ENCODE measurements at regions not wholly inside any gene's neighbourhood (a gene's known extent, or its start where the extent isn't known, plus 50 kb on each side); places are given as distances from the start of the nearest gene placed in this dataset.

DNA sequence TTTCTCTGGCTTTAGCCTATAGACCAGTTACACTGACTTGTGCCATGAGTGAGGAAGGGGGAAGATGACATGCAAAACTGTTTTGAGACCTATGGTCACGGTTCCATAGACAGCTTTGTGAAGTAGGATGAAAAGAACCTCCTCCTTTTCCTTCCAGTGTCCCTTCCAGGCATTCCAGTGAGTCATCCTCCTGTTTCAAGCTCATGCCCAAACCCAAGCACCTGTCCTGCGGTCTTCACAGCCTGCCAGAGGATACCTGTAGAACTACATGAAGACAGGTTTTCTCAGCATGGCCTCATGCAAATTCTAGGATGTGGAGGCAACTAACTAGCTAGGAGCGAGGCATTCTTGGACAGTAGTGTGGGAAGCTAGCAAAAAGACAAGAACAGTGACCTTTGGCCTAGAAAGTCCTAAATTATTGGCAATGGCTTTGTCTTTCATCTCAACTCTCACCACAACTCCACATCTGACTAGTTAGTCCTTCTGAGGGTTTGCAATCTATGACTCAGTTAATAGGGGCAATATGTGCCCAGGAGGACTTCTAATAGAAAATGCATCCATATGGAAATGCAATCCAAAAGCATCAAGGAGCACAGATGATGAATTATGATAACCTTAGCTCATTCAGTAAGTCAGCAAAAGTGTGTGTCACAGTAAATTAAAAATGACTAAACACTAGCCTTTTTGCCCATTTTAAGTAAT lies 154.7 kb downstream of the RBM43 start:
- POLR2A ChIA-PET: no interaction called here
- CTCF ChIA-PET: interaction anchor here (0.7 kb wide), 1 partner anchor 579 kb away, joined by 3 read pairs; no protein-coding TSS in a partner anchor
- Histone ChIP-seq H3K36me3 (ENCODE audit: control insufficient read depth in 2 of 2, insufficient read depth in 1 of 2, low read length in 2 of 2) (no peaks in the 10 kb centered on the region), H3K27ac (ENCODE audit: extremely low read depth, low read depth, low read length) (no peak overlapping the region), H3K4me1 (ENCODE audit: control insufficient read depth, insufficient read depth, low read length) (no peaks in the 10 kb centered on the region), H3K9me3 (ENCODE audit: control insufficient read depth, insufficient read depth, low read depth, low read length) (no peaks in the 10 kb centered on the region), H3K4me3 (ENCODE audit: low read depth, low read length) (no peak overlapping the region)
- TF ChIP-seq ZNF791 (tag by site-specific recombination; IDR thresholded peaks at IDR 0.05) (no peak), ZNF677 (tag by site-specific recombination; IDR thresholded peaks at IDR 0.05) (no peak), ZNF558 (tag by site-specific recombination; IDR thresholded peaks at IDR 0.05) (no peak), ZBTB48 (tag by site-specific recombination; IDR thresholded peaks at IDR 0.05) (no peak), ZNF155 (tag by site-specific recombination; IDR thresholded peaks at IDR 0.05) (no peak), SCRT1 (tag by site-specific recombination; IDR thresholded peaks at IDR 0.05; ENCODE audit: borderline replicate concordance) (no peak), ZNF830 (tag by site-specific recombination; IDR thresholded peaks at IDR 0.05; ENCODE audit: low read depth) (no peak), ZNF184 (tag by site-specific recombination; IDR thresholded peaks at IDR 0.05) (no peak), ZNF274 (IDR thresholded peaks at IDR 0.05; ENCODE audit: low read length) (no peak), ZNF274 (tag by site-specific recombination; IDR thresholded peaks at IDR 0.05; ENCODE audit: borderline replicate concordance) (no peak), ZNF645 (tag by site-specific recombination; IDR thresholded peaks at IDR 0.05) (no peak), ZNF670 (tag by site-specific recombination; IDR thresholded peaks at IDR 0.05; ENCODE audit: low read depth) (no peak), ZNF501 (tag by site-specific recombination; IDR thresholded peaks at IDR 0.05) (no peak)
- TF ChIP-seq, protein P1, sequence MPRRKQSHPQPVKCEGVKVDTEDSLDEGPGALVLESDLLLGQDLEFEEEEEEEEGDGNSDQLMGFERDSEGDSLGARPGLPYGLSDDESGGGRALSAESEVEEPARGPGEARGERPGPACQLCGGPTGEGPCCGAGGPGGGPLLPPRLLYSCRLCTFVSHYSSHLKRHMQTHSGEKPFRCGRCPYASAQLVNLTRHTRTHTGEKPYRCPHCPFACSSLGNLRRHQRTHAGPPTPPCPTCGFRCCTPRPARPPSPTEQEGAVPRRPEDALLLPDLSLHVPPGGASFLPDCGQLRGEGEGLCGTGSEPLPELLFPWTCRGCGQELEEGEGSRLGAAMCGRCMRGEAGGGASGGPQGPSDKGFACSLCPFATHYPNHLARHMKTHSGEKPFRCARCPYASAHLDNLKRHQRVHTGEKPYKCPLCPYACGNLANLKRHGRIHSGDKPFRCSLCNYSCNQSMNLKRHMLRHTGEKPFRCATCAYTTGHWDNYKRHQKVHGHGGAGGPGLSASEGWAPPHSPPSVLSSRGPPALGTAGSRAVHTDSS (tag by site-specific recombination; IDR thresholded peaks at IDR 0.05): no peak

DNA sequence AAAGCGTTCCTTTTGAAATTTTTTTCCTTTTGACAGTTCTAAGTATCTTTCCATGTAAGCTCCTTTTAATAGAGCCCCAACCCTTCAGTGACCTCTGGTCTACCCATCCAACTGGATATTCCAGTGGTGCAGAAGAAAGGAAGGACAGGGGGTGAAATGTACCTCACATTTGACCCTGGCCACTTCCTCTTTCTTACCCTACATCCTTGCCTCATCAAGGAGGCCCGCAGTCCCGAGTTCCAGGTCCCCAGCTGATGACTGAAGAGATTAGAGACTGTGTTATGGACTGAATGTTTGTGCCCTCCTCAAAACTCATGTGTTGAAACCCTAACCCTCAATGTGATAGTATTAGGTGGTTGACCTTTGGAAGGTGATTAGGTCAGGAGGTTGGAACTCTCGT lies 158.1 kb downstream of the RBM43 start:
- H3K27ac ChIP-seq (ENCODE audit: extremely low read depth, low read depth, low read length): no peak overlapping the region

DNA sequence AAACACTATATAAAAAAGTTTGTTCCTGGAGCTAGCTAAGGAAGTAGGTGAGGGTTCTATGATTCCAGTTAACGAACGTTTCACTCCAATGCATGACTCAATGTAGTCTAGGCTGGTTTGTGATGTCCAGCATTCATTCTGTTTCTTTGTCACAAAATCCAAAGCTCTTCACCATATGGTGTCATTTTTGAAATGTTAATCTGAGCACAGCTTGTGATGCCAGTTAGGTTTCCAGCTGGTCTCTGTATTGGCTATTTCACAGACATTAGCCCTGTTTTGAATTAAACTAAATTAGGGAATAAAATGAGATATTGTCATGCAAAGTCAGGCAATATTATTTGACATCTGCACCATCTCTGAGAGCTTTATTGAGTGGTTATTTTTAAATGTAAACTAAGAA lies 159.4 kb downstream of the RBM43 start:
- no peaks in the 10 kb centered on the region for H3K9me3 ChIP-seq (ENCODE audit: control insufficient read depth, insufficient read depth, low read depth, low read length)
- ChIA-PET POLR2A (no interaction called here), CTCF (interaction anchor here (0.6 kb wide), 1 partner anchor 17 kb away, joined by 3 read pairs; no protein-coding TSS in a partner anchor)
- H3K27ac ChIP-seq (ENCODE audit: extremely low read depth, low read depth, low read length): no peak overlapping the region
- H3K4me3 ChIP-seq (ENCODE audit: low read depth, low read length): no peak overlapping the region
- no peaks in the 10 kb centered on the region for H3K36me3 ChIP-seq (ENCODE audit: control insufficient read depth in 2 of 2, insufficient read depth in 1 of 2, low read length in 2 of 2)
- no peaks in the 10 kb centered on the region for H3K4me1 ChIP-seq (ENCODE audit: control insufficient read depth, insufficient read depth, low read length)
- TF ChIP-seq OSR2 (tag by site-specific recombination; IDR thresholded peaks at IDR 0.05) (no peak), ZBTB48 (tag by site-specific recombination; IDR thresholded peaks at IDR 0.05) (no peak), ZNF266 (tag by site-specific recombination; IDR thresholded peaks at IDR 0.05; ENCODE audit: low read depth) (no peak), YY2 (tag by site-specific recombination; IDR thresholded peaks at IDR 0.05) (no peak), WT1 (tag by site-specific recombination; IDR thresholded peaks at IDR 0.05) (no peak), MYNN (tag by site-specific recombination; IDR thresholded peaks at IDR 0.05; ENCODE audit: borderline replicate concordance) (no peak), ZBTB7A (tag by site-specific recombination; IDR thresholded peaks at IDR 0.05; ENCODE audit: low read depth) (no peak), GLIS1 (tag by site-specific recombination; IDR thresholded peaks at IDR 0.05) (no peak), ZNF837 (tag by site-specific recombination; IDR thresholded peaks at IDR 0.05) (no peak), ZNF701 (tag by site-specific recombination; IDR thresholded peaks at IDR 0.05) (no peak), TRIM28 (IDR thresholded peaks at IDR 0.05; ENCODE audit: borderline replicate concordance, low read length) (no peak)

More for the DNA sequence above, 158.1 kb downstream of the RBM43 start:
- ChIA-PET CTCF (interaction anchor here (0.7 kb wide), 1 partner anchor 596 kb away, joined by 3 read pairs; no protein-coding TSS in a partner anchor), POLR2A (interaction anchor here (0.8 kb wide), 1 partner anchor 45 kb away, joined by 3 read pairs; no protein-coding TSS in a partner anchor)
- Histone ChIP-seq H3K36me3 (ENCODE audit: control insufficient read depth in 2 of 2, insufficient read depth in 1 of 2, low read length in 2 of 2) (no peaks in the 10 kb centered on the region), H3K4me1 (ENCODE audit: control insufficient read depth, insufficient read depth, low read length) (no peaks in the 10 kb centered on the region), H3K4me3 (ENCODE audit: low read depth, low read length) (no peak overlapping the region), H3K9me3 (ENCODE audit: control insufficient read depth, insufficient read depth, low read depth, low read length) (no peaks in the 10 kb centered on the region)
- TF ChIP-seq ZBTB17 (tag by site-specific recombination; IDR thresholded peaks at IDR 0.05): no peak
- TF ChIP-seq, protein P2, sequence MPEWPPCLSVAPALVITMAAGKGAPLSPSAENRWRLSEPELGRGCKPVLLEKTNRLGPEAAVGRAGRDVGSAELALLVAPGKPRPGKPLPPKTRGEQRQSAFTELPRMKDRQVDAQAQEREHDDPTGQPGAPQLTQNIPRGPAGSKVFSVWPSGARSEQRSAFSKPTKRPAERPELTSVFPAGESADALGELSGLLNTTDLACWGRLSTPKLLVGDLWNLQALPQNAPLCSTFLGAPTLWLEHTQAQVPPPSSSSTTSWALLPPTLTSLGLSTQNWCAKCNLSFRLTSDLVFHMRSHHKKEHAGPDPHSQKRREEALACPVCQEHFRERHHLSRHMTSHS (tag by site-specific recombination; IDR thresholded peaks at IDR 0.05): no peak
- TF ChIP-seq ZNF843 (tag by site-specific recombination; IDR thresholded peaks at IDR 0.05): no peak
- TF ChIP-seq ZNF354C (tag by site-specific recombination; IDR thresholded peaks at IDR 0.05; ENCODE audit: borderline replicate concordance, low read depth): no peak
- no peak for TF ChIP-seq ZNF629 (tag by site-specific recombination; IDR thresholded peaks at IDR 0.05)
- TF ChIP-seq ZNF140 (tag by site-specific recombination; IDR thresholded peaks at IDR 0.05): no peak
- no peak for TF ChIP-seq ZNF302 (tag by site-specific recombination; IDR thresholded peaks at IDR 0.05; ENCODE audit: low read depth)

Data from HEK293 (cell line).